AG04449 (cell line): ENCODE measurements at regions not wholly inside any gene's neighbourhood (a gene's known extent, or its start where the extent isn't known, plus 50 kb on each side); places are given as distances from the start of the nearest gene placed in this dataset.

ENCODE experiments used
- CTCF ChIA-PET: fragments of 350-600 bp; formaldehyde crosslinking; extraction: SDS; loops from one replicate; lab custom pipeline; 2021; ENCODE audit warnings: antibody characterized with exemption; lab: Yijun Ruan, JAX
- POLR2A ChIA-PET: fragments of 400-600, 350-600 bp; formaldehyde crosslinking; extraction: SDS; loops from one replicate; lab custom pipeline; 2020; ENCODE audit warnings: antibody characterized with exemption, inconsistent platforms; lab: Yijun Ruan, JAX
- DNase-seq: peaks from one replicate; pipeline ENCODE4 v3.0.0-alpha.2; 2010; ENCODE audit warnings: low read depth, low spot score
- H3K4me3 ChIP-seq: 2 replicates; pipeline ENCODE4 v1.5.1; 2011; ENCODE audit warnings: low read depth, mild to moderate bottlenecking, control low read depth, low read length
- CTCF ChIP-seq: IDR thresholded peaks from one replicate; pipeline ENCODE4 v1.5.1; 2011; ENCODE audit warnings: mild to moderate bottlenecking, moderate library complexity, low read length, control low read depth, inconsistent platforms; ENCODE audit not compliant: insufficient read depth; ENCODE audit errors: missing control alignments

- TF ChIP-seq CTCF: no peak
- ChIA-PET CTCF (no interaction called here), POLR2A (no interaction called here)
- H3K4me3 ChIP-seq: no peak overlapping the region
- no peak for DNase-seq
Measured at GRCh38 chr1:233732206-233732605, 118.3 kb downstream of the KCNK1 start.

- no peak for TF ChIP-seq CTCF
- no peak for DNase-seq
- H3K4me3 ChIP-seq: no peak overlapping the region
- CTCF ChIA-PET: no interaction called here
- POLR2A ChIA-PET: no interaction called here
Measured at GRCh38 chr1:233734456-233734855, 120.5 kb downstream of the KCNK1 start.

GRCh38 chr1:233735331-233735730 is 121.4 kb downstream of the KCNK1 start:
- DNase-seq: no peak
- H3K4me3 ChIP-seq: no peak overlapping the region
- ChIA-PET CTCF (no interaction called here), POLR2A (no interaction called here)
- TF ChIP-seq CTCF: no peak

GRCh38 chr1:233735847-233736246 is 121.9 kb downstream of the KCNK1 start:
- ChIA-PET CTCF (no interaction called here), POLR2A (no interaction called here)
- no peak overlapping the region for H3K4me3 ChIP-seq
- TF ChIP-seq CTCF: no peak
- no peak for DNase-seq

GRCh38 chr1:233737341-233737740 is 123.4 kb downstream of the KCNK1 start:
- CTCF ChIA-PET: no interaction called here
- TF ChIP-seq CTCF: no peak
- POLR2A ChIA-PET: no interaction called here

GRCh38 chr1:233738396-233738795 is 124.5 kb downstream of the KCNK1 start:
- ChIA-PET CTCF (no interaction called here), POLR2A (no interaction called here)
- no peak overlapping the region for H3K4me3 ChIP-seq
- no peak for TF ChIP-seq CTCF
- no peak for DNase-seq

More at GRCh38 chr1:233737341-233737740, 123.4 kb downstream of the KCNK1 start:
- no peak overlapping the region for H3K4me3 ChIP-seq
- no peak for DNase-seq
